ENCODE measurements at regions not wholly inside any gene's neighbourhood (a gene's known extent, or its start where the extent isn't known, plus 50 kb on each side); places are given as distances from the start of the nearest gene placed in this dataset.
"Not testable (repeated sequence)": the region's sequence is repeated elsewhere in the genome, so short reads cannot be mapped to it uniquely, and the experiment has no call there.

DNA sequence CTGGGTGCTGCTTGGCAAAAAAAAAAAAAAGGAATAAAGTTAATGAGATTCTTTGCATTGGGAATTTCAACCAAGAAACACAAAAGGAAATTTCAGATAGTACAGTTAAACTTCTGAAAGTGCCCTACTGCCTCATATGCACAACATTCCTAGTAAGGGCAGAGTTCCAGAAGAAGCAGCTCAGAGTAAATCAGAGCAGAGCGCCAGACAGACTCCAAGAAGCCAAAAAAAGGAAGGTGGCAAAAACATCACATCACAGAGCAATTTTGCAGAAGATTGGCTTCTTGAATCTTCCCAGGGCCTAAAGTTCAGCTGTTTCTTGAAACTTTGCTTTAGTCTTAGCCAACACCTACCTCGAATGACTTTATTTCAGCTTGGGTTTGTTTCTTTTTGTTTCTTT is 544.1 kb downstream of the XPNPEP1 start:
- FAIRE-seq, result no peak

DNA sequence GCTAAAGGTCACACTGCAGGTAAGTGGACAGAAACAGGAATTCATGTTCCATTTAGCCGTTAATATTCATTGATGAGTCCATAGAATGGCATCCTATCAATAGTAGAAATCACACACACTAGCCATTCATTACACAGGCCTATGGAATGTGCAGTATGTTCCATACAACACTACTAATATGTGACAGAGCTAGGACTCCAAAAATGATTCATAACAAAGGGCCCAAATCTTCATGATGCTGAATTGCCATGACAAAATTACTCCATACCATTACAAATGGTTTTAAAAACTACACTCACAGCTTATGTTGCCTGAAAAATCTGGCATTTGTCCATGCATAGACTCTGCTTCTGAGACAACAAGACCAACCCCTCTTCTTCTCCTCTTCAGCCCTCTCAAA is 549.1 kb downstream of the XPNPEP1 start:
- no peak for FAIRE-seq

DNA sequence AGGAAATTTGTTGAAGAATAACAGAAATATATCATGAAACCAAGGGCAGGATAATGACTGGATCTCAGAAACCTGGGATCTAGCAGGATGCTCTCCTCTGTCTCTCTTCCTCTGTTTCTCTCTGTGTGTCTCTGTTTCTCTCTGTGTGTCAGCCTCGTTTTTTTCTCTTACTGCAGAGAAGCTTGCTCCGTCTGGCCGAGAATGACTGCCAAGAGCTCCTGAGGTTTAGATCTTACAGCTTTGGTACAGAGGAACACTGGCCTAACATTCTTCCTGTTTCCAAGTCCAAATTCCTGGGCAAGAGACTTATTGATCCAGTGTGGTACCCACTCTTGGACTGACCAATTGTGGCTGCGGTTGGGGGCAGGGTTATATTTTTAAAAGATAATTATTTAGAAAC is 564.0 kb downstream of the XPNPEP1 start:
- no peak for FAIRE-seq

DNA sequence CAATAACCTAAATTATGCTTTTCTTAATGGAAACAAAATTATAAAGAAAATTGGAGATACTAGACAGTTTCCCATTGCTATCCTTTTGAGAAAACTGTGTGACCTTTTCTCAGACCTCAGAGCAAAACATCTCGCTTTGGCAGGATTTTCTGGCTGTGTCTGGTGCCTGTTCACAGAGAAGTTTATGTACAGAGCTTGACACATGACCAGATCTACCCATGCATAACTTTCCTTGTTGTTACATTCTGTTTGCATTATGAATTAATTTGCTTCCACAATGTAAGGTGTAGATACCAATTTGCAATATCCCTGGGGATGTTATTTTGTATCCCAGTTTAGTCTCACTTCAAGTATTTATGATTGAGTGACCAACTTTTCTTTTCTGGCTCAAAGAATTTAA is 565.0 kb downstream of the XPNPEP1 start:
- no peak for FAIRE-seq

DNA sequence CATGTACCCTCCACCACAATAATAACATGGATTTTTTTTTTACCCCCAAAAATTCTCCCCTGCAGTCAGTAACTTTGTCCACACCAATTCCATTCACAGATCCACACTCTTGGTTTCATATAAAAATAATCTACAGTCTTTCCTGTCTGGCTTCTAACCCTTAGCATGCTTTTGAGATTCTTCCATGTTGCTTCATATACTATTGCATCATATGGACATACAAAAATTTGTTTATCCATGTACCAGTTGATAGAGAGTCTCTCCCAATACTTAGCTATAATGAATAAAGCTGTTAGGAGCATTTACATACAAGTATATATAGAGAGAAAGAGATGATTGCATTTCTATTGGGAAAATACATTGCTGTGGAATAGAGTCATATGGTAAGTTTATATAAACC is 575.0 kb downstream of the XPNPEP1 start:
- no peak for FAIRE-seq

DNA sequence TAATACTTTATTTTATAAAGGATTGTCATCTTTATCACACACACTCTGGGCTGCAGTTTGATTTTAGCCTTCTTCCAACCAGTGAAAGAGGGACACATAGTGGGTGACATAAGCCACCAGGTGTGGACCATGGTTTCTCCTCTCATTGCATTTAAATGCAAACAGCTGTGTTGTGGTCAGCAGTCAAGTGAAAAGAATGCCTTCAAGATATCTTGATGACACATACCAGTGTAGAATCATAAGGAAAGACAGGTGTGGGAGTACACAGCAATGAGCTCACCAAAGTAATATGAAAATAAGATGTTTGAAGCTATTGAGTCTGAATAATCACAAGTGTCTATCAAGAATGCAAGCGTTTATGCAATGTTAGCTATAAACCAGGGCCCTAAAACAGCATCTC is 580.0 kb downstream of the XPNPEP1 start:
- FAIRE-seq, result no peak

DNA sequence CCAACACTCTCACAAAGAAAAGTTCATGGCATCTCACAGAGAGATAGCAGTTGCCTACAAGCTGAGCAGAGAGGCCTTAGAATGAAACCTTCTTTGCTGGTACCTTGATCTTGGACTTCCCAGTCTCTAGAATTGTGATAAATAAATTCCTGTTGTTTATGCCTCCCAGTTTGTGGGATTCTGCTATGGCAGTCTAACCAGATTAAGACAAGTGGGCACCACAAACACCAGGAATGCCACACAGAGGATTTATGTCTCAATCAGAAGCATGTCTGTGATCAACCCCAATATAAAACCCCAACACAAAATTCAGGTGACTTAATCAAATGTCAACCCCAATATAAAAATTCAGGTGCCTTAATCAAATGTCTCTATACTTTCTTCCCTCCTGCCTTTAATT is 581.3 kb downstream of the XPNPEP1 start:
- no peak for FAIRE-seq

DNA sequence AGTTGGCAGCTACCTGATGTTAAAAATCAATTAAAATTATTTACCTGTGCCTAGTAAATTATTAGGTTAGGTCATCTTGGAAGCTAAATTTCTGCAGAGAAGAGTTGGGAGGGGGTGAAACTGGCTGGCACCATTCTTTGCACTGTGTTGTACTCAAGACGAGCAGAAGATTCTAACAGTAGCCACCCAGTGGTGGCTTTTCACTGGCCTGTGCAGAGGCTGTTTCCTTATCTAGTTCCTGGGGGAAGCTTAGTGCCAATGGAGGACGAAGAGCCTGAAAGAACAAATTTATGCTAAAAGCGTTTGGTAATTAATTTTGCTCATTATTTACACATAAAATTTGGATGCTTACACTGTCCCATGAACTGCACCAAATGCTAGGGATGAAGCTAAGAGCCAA is 595.3 kb downstream of the XPNPEP1 start:
- no peak for FAIRE-seq

DNA sequence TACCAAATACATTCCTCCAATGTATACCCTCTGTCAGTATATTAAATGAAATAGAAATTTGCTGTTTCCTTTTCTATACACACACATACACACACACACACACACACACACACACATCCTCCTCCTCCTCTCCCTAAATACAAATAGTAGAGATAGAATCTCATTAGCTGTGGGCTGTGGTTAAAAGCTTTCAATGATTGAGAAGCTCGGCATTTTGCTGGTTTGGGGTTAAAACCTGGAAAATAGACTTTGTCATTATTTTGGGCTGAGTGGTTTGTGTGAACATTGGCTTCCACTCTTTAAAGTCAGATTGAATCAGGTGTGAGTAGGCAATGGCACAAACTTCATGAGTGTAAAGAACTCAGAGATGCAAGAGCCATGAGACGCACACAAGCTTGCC is 596.0 kb downstream of the XPNPEP1 start:
- no peak for FAIRE-seq

DNA sequence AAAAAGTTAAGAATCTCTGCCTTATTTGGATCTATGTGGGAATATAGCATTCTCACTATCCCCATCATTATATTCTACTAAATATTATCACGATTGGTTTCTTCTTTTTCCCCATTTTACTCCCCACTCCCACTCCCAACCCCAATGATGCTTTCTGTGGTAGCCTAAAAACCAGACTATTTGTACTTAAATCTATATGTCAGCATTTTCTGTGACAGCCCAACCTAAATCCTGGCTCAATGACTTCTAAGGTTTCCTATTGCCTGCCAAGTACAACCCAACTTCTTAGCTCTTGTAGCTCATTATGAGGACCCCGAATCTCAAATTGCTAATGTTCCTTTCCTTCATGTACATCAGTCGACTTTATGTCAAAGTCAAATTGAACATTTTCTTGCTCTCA is 598.6 kb downstream of the XPNPEP1 start:
- FAIRE-seq, result no peak

DNA sequence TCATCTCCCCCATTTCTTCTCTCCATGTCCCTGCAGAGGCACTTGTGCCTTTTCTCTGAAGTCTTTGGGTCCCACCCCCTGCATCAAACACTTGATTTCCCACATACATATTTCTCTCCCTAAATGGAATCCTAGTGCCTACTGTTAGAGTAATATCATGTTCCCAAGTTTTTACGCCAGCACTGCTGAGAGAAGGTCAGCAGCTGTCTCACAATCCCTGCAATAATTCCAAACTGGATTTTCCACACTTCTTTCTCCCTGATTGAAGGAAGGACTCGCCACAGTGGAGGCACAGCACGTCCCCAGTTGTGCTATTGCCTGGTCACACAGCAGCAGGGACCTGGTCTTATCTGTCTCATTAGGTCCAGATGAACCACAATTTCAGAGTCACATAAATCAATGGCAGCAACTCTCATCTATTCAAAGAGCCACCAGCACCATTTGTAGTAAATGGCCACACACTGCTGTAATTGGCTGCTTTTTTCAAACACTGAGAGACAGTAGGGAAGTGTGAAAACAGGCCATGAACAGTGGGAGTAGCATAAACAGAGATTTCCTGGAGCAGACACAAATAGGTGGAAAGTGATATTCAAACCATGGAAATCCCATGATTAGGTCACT is 605.5 kb downstream of the XPNPEP1 start:
- FAIRE-seq, result no peak

DNA sequence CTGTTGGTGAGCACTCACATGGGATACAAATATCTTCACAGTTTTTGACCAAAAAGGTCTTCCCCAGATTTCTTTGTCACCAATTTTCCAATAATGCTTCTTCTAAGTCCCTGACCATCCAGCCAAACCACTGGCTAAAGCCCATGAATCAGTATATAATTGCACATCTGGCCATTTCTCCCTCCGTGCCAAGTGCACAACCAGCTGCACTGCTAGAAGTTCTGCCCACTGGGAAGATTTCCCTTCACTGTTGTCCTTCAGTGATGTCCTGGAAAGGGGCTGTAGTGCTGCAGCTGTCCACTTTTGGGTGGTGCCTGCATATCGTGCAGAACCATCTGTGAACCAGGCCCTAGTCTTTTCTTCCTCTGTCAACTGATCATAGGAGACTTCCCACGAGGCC is 609.3 kb downstream of the XPNPEP1 start:
- FAIRE-seq, result not testable (repeated sequence)

DNA sequence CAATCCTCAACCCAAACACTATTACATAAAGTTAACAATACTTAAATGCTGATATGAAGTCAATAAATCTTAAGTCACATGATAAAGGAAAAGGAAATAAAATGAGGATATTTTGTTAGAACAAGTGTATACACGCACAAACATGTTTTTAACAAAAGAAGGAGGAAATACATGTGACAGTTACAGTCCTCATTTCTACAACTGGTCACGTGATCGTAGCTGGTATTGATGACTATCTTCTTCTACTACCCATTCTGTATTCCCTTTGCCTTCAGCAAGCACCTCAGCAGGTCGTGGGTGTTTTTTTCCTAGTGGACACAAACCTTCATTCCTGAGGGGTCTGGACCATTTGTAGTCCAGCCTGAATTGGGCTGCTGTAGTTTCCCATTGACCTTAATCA is 610.8 kb downstream of the XPNPEP1 start:
- FAIRE-seq, result not testable (repeated sequence)

DNA sequence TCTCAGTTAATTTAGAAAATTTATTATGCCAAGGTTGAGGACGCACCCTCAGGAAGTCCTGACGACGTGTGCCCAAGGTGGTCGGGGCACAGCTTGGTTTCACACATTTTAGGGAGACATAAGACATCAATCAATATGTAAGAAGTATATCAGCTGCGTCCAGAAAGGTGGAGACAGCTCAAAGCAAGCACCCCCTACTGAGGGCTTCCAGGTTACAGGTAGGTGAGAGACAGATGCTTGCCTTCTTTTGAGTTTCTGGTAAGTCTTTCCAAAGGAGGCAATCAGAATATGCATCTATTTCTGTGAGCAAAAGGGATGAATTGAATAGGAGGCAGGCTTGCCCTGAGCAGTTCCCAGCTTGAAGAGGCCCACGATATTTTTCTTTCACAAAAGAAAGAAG is 614.3 kb downstream of the XPNPEP1 start:
- no peak for FAIRE-seq

DNA sequence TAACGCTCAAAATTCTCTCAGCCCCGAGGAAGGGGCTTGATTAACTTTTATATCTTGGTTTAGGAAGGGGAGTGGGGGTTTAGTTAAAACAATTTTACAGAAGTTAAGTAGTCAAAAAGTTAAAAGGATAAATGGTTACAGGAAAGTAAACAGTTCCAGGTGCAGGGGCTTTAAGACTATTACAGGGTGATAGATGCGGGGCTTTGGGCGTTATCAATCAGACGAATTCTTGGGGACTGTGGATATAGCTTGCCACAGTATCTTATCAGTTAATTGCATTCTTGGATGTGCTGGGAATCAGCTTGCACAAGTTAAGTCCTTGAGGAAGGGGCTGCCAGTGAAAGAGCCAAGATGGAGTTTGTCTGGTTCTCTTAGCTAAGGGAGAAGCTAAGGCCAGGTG is 616.2 kb downstream of the XPNPEP1 start:
- not testable (repeated sequence) for FAIRE-seq

DNA sequence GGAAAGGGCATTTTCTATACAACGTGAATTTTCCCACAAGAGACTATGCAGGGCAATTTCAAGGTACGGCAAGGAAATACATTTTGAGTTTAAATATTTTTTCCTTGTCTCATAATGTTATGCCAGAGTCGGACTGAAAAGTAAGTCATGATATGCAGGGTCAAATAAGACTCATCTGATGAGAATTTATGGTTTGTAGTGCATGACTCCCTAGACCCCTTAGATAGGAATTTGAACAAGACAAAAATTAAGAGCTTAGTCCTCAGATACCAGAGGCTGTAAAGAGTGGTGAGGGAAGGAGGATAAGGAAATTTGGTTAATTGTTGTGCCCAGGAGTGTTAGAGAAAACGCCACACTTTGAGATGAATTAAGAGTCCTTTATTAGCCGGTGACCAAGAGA is 616.6 kb downstream of the XPNPEP1 start:
- FAIRE-seq, result no peak

DNA sequence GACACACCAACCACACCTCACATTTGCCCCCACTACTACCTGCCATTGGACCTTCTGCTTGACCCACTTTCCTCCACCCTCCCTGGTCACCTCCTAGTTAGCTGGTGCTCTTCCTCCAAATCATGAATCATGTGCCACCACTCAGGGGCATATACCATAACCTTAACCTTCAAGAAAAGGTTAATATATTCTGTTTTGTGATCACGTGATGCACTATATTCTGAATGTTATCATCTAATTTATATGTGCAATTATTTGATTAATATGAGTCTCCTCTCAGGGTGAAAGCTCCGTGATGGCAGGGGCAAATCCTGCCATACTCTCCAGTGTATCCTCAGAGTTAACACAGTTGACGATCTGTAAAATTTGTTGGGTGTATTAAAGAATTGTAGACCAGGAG is 635.5 kb downstream of the XPNPEP1 start:
- no peak for FAIRE-seq

DNA sequence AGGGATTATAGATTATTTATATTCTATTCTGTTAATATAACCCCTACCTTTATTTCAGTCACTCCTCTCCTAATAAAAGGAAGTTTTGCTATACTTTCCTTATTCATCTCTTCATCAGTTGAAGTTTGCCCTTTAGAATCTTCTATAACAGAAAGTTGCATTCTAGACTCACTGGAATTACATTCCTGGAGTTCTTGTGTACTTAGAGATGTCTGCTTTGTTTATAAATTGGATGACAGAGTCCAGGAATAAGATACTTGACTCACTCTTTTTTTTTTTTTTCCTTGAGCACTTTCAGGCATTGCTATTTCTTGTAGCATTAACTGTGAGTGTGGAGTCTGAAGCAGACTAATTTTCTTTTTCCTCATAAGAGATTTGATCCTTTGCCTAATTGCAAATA is 640.8 kb downstream of the XPNPEP1 start:
- FAIRE-seq, result no peak

DNA sequence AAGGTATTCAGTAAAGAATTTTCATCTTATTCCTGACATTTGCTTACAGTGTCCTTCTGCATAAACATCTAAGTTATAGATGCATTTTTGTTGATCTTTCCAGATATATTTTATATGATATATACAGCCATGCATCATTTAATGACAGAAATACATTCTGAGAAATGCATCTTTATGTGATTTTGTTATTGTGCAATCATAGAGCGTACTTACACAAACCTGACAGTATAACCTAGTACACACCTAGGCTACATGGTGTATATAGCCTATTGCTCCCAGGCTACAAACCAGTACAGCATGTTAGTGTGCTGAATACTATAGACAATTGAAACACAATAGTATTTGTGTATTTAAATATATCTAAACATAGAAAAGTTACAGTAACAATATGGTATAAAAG is 642.0 kb downstream of the XPNPEP1 start:
- FAIRE-seq, result no peak

DNA sequence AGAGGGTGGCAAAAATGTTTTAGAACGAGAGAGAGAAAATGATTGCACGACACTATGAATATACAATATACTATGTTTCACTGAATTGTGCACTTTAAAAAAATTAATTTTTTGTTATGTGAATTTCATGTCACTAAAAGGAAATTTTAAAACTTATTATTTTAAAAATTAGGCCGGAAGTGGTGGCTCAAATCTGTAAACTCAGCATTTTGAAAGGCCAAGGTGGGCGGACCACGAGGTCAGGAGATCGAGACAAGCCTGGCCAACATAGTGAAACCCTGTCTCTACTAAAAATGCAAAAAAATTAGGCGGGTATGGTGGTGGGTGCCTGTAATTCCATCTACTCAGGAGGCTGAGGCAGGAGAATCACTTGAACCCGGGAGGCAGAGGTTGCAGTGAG is 642.5 kb downstream of the XPNPEP1 start:
- FAIRE-seq, result no peak

DNA sequence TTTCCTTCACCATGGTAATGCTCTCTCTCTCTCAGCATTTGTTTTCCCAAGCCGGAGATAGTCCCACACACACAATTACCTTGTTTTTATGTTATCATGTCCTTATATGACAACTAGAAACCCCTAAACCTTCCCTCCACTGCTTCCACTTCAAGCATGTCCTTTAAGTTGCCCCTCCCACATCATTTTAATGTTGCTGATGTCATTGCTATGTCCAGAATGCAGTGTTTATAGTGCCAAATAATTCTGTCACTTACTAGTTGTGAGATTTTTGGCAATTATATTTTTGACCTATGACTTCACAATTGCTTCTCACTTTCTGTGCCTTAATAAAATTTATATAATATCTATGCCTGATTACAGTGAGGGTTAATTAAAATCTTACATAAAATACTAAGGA is 645.9 kb downstream of the XPNPEP1 start:
- no peak for FAIRE-seq

DNA sequence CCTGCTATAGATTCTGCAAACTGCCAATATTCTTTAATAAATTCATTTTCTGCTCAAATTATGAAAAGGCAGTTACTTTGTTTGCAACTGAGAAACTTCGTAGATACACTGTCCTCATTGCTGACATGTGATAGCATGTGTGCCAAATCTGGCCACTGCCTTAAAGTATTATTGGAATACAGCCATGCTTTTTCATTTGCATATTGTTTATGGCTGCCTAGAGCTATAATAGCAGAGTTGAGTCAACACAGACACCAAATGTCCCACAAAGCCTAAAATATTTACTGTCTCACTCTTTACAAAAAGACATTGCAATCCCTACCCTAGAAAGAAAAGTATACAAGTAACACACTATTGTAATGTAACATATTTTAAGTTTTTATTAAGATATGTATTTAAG is 647.4 kb downstream of the XPNPEP1 start:
- FAIRE-seq, result no peak

DNA sequence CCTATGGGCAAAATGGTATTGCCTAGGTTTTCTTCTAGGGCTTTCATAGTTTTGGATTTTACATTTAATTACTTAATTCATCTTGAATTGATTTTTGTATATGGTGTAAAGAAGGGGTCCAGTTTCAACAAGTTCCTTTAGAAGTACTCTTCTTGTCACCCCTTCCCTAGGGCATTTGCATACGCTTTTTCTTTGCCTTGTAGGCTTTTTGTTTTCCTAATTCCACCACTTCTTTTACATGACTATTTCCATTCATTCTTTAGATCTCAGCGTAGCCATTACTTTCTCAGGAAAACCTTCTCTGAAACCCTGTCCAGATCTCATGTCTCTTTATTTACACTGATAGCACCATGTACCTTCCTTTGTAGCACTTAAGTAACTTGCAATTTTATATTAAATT is 648.6 kb downstream of the XPNPEP1 start:
- no peak for FAIRE-seq

DNA sequence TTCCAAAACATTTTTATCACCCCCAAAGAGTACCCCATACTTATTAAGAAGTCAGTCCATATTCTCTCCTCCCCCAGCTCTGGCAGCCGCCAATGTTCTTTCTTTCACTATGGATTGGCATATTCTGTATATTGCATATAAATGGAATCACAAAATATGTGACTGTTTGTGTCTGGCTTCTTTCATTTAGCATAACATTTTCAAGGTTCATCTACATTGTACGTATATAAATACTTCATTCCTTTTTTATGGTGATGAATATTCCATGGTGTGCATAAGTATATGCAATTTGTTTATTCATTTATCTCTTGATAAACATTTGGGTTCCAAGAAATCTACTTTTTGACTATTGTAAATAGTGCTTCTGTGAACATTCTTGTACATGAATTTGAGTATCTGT is 653.1 kb downstream of the XPNPEP1 start:
- FAIRE-seq, result no peak

DNA sequence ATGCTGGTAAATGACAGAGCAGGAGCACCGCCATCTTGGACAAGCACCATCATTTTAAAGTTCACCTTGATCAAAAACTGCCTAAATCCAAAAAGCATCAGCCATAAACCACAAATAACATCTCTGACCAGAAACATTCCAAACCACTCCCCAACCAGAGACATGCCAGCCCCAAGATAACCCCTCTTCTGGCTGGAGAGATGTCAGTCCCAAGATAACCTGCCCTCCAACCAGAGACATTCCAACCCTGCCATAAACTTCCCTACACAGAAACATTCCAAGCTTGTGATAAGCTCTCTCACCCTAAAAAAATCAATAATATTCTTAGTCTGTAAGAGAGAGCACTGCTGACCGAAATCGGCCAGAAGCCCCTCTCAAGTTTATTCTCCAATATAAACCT is 659.3 kb downstream of the XPNPEP1 start:
- no peak for FAIRE-seq

DNA sequence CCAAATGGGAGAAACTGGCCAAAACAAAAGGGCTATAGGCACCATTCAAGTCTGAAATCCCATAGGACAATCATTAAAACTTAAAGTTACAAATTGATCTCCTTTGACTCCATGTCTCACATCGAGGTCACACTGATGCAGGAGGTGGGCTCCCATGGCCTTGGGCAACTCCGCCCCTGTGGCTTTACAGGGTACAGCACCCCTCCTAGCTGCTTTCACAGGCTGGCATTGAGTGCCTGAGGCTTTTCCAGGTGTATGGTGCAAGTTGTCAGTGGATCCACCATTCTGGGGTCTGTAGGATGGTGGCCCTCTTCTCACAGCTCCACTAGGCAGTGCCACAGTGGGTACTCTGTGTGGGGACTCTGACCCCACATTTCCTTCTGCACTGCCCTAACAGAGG is 662.1 kb downstream of the XPNPEP1 start:
- FAIRE-seq, result no peak

Measured in islet of Langerhans (tissue), 1 donor.